GM18907 (cell line): ENCODE measurements at regions not wholly inside any gene's neighbourhood (a gene's known extent, or its start where the extent isn't known, plus 50 kb on each side); places are given as distances from the start of the nearest gene placed in this dataset.

Experiments
- ATAC-seq: cut with Tn5 transposase; IDR thresholded peaks from one replicate; pipeline ENCODE4 v1.9.1; 2021; ENCODE audit warnings: mild to moderate bottlenecking, moderate library complexity; ENCODE audit not compliant: unreplicated experiment

DNA sequence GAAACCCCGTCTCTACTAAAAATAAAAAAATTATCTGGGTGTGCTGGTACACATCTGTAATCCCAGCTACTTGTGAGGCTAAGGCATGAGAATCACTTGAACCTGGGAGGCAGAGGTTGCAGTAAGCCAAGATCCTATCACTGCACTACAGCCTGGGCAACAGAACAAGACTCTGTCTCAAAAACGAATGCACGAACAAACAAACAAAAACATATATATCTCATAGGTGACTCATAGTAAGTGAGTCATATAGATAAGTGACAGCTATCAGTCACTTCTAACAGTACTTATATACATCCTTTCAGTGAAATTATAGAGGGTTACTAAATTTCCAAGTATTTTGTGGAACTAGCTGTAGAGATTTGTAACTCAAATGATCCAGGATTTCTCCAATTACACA is 127.3 kb upstream of the FIGN start:
- no peak for ATAC-seq

DNA sequence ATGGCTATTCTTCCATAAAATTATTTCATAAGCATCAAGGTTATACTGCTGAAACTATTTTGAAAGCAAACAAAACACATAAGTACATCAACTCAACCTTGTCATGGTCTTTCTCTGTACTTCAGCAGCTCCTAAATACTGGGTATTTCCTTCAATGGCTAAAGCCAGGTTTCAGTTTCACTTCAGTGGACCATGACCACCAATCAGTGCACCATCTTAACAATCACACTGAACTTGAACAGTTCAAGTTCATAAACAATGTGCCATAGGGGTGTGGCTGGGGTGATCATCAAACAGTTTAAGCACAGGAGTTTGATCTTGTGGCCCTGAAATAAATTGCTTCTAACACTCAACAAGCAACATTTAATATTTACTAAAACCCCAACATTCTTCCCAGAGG is 124.1 kb upstream of the FIGN start:
- ATAC-seq: peak; percentile 67

DNA sequence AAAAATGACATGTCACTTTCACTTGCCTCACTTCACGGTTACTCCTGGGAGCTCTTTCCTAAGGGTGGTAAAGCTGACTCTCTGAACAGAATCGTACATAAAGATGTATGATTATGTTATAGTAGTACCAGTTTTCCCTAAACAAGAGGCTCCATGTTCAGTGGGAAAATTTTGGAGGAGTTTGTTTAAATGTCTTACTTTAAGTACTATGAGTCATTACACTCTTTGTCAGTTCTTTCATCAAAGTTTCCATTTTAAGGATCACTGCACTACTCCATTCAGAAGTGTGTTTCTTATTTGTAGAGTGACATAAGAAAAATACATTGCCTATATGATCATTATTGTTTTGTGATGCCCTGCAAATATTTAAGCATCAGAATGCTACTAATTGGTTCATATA is 121.1 kb upstream of the FIGN start:
- ATAC-seq: no peak

DNA sequence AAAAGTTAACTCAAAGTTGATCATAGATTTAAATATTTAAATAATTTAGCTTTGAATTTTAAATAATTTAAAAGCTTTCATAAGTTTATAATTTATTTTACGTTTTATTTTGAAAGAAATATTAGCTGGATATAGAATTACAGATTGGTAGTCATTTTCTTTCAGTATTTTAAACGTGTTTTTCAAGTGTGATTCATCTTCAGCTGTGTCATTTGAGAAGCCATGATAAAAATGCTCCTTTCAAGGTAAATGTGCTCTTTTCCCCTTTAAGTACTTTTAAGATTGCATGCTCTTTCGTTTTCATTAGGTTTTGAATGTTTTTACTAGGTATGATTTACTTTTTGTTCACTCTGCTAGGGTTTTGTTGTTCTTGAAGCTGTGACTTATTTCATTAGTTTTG is 116.8 kb upstream of the FIGN start:
- no peak for ATAC-seq

DNA sequence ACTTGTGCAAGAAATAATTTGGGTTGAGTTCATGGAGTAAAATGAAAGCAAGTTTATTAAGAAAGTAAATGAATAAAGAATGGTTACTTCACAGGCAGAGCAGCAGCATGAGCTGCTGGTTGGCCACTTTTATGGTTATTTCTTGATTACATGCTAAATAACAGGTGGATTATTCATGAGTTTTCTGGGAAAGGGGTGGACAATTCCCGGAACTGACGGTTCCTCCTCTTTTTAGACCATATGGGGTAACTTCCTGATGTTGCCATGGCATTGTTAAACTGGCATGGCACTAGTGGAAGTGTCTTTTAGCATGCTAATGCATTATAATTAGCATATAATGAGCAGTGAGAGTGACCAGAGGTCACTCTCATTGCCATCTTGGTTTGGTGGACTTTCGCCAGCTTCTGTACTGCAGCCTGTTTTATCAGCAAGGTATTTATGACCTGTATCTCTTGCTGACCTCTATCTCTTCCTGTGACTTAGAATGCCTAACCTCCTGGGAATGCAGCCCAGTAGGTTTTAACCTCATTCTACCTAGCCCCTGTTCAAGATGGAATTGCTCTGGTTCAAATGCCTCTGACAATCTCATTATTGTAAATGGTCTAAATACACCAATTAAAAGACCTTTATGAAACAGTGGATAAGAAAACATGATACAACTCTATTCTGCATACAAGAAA is 114.1 kb upstream of the FIGN start:
- ATAC-seq: no peak

DNA sequence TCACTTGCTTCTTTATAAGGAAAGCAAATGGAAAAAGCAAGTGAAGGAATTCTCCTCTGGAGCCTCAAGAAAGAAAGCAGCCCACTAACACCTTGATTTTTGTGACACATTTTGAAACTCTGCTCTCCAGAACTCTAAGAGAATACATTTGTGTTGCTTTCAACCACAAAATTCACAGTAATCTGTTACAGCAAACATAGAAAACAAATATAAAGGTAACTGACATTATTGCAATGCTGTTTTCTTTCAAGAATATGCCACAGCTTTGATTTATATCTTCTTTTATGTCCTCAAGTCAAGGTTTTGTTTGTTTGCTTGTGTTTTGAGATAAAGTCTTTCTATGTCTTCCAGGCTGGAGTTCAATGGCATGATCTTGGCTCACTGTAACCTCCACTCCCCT is 103.1 kb upstream of the FIGN start:
- no peak for ATAC-seq

DNA sequence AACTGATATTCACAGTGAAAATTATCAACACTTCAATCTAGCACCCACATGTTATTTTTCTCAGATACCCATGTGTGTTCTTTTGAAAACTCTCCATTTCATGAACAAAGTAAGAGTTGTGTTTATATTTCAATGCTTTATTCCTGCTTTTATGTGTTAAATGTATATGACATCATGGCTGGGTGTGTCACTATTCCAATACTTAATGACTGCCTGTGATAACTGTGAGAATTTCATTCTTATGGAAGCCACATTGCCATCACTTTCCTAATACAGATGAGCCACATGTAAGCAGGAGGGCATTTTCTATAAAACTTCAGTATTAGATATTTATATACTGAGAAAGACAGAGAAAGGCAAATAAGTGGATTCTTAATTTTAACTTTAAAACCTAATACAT is 100.4 kb upstream of the FIGN start:
- ATAC-seq: no peak

DNA sequence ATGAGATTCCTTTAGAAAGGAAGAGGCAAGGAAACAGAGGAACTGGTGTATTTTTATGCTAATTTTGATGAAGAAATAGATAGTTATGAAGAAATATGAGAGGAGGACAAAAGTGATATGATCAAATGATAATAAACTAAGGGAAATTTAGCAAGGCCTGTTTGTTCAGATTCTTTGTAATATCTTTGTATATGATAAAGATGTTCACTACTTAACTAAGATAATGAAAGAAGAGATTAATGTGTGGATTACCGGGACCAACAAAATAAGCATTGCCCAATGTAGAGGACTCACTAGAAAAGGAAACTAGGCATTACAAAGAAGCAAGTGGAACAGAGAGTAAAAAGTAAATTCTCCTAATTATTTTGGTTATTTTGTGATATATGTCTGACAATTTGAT is 99.0 kb upstream of the FIGN start:
- no peak for ATAC-seq

DNA sequence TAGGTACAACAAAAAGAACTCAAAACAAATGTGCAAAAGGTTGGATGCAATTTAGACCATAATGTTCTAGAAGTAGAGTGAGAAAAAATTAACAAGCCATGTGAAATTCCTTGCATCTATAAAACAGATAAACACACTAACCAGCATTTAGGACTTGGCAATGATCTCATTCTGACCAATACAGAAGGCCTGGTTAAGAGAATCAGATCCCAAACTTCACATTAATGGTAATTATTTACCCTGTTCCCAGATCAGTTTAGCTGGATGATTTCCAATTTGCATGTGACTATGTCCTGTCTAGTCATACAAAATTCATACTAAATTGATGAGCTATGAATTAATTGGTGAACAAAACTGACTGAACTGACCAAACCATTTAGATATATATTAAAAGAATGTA is 98.4 kb upstream of the FIGN start:
- ATAC-seq: no peak

DNA sequence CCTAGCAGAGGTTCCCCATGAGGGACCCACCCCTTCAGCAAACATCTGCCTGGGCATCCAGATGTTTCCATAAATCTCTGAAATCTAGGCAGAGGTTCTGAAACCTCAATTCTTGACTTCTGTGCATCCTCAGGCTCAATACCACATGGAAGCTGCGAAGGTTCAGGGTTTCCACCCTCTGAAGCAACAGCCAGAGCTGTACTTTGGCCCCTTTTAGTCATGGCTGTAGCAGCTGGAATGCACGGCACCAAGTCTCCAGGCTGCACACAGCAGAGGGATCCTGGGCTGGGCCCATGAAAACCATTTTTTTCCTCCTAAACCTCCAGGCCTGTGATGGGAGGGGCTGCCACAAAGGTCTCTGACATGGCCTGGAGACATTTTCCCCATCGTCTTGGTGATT is 93.0 kb upstream of the FIGN start:
- ATAC-seq: no peak

DNA sequence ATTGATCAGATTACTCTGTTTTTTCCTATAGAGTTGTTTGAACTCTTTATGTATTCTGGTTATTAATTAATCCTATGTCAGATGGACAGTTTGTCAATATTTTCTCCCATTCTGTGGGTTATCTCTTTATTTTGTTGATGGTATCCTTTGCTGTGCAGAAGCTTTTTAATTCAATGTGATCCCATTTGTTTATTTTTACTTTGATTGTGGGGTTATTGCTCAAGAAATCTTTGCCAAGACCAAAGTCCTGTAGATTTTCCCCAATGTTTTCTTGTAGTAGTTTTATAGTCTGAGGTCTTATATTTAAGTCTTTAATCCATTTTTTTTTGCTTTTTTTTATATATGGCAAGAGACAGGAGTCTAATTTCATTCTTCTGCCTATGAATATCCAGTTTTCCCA is 86.2 kb upstream of the FIGN start:
- no peak for ATAC-seq

DNA sequence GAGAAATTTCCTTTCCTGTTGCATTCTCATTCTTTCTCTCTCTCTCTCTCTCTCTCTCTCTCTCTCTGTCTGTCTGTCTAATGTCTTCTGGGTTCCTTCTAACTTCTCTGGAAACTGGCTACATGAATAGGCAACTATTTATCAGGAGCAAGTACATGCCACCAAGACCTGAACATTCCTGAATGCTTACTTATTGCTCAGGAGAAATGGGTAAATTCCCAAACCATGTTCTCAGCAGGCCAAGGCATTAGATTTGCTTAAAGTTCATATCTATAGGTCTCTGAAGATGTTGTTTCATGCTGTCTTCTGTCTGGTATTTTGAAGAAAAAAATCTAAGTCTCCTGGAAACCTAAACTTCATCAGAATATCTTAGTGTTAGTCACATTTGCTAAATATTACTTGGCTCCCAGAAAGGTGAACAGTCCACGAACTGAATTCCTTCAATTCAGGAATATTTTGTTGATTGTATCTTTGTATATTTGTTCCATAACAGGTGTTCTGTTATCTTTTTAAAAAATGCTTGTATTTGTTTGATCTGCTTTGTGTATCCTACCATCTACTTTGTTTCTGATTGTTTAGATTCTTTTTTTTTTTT is 77.2 kb upstream of the FIGN start:
- ATAC-seq: no peak

DNA sequence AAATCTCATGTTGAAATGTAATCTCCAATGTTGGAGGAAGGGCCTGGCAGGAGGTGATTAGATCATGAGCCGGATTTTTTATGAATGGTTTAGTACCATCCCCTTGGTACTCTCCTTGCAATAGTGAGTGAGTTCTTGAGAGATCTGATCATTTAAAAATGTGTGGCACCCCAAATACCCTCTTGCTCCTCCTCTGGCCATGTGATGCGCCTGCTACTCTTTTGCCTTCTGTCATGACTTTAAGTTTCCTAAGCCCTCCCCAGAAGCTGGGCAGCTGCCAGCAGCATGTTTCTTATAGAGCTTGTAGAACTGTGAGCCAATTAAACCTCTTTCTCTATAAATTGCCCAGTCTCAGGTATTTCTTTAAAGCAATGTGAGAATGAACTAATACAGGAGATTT is 72.6 kb upstream of the FIGN start:
- ATAC-seq: no peak

DNA sequence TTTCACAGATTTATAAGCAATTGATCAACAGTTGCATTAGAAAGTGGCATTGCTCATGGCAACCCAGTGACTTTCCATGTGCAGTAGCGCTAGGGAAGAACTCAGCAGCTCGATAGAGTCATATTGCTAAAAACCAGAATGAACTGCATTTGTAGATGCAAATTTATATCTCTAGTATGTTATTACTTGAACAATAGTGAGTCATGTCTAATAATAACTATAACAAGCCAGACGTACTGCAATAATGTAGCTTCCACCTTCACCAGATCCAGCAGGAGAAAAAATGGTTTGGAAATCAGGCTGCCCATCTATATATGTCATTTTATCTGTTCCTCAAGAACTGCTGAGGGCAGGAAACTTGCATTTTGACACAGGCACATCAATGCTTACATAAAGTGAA is 66.5 kb upstream of the FIGN start:
- ATAC-seq: no peak

DNA sequence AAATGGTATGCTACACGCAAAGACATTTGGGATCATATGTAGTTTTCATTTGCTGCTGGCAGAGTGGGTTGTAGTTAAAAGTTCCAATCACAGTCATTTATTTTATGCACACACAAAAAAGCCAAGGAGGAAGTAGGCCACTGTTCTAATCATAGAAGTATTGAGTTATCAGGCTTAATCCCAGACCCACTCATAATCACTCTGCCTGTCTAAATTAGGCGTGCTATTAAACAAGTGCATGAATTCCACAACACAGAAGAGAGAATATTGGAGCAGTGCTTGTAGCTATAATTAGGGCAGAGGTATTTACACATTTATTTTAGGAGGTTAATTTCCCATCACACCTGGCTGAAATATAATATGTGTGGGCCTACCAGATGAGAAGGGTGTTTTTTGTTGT is 65.7 kb upstream of the FIGN start:
- no peak for ATAC-seq

DNA sequence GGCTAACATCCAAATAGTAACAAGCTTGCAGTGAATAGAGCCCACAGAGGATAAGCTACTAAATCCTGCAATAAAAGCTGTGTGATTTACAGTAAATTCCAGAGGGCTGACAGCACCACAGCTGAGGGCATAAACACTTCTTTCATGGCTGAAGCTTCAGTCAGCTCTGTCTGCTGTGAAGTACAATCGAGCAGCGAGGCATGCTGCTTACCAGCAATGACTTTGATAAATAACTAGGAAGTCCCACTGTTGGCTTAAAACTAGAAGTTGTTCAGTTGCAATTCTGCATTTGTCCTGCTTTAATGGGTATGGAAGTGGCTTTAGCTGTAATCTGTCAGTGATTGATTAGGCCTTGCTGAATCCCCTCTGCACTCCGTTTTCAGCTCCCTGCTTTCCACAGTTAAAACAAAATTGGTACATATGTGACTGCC is 65.2 kb upstream of the FIGN start:
- ATAC-seq: no peak

DNA sequence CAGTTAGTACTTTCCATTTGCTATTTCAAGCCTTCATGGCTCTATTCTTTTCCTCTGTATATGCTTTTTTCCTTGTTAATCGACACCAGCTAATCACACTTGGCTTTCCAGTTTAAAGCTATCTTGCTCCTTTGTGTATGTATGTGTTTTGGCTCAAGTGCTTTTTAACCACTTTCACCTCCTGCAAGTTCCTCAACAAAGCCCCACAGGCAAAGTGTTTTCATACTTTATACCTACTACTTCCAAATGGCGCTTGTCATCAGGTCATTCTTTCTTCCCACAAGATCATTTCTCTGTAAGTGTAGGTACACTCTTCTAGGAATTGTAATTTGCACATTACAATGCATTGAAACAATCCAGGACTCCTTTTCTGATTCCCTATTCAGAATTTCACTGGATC is 64.0 kb upstream of the FIGN start:
- no peak for ATAC-seq

DNA sequence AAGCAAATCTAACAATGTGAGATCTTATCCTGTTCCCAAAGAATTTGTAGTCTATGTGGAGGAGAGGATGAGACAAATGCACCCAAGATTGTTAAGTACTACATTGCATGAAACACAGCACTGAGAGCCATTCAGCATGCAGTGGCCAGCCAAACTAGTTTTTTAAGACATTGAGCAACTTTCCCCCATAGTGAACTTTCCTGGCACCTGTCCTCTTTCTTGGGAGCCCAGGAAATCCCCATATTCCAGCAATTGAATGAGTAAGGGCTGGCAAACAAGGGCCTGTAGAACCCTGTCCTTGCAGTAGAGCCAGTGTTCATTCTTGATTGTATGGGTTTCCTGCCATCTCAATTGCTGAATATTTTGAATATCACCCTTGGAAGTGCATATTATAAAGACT is 58.8 kb upstream of the FIGN start:
- ATAC-seq: no peak
